ENCODE measurements at regions not wholly inside any gene's neighbourhood (a gene's known extent, or its start where the extent isn't known, plus 50 kb on each side); places are given as distances from the start of the nearest gene placed in this dataset.

DNA sequence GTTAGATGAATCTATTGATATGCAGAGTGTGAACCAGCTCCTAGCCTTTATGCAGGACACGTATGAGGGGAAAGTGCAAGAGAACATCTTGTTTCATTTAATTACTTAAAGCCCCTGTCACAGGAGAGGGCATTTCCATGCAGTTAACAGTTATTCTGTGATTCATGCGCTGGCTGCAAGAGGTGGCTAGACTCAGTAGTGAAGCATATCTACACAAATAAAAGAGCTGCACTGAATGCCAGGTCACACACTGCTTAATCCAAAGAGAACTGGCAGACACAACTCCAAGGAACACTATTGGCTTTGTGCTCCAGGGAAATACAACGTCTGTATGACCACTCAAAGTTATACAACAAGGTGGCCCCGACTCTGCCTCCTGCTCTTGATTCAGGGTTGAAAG lies 394.1 kb downstream of the C12orf75 start:
- Histone ChIP-seq H3K27ac (peak overlapping the region in 1 of 21 experiments; percentile 9), H3K4me3 (no peak overlapping the region)

DNA sequence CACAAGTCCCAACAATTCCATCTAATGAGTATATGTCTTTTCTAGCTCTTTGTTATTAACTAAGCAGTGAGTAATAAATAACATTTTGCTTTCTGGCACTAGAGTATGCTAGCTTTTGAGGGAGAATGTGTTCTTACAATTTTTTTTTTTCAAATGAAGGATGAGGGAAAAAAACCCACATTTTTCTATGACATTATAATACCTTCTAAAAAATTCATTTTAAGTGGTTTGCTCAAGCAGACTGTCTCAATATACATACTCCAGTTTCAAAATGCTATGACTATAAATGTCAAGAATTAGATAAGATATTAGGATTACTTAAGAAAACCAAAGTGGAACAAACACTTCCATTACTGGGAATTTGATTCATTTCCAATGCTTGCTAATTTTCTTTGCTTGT lies 394.6 kb downstream of the C12orf75 start:
- H3K4me3 ChIP-seq = no peak overlapping the region
- no peak overlapping the region for H3K27ac ChIP-seq

DNA sequence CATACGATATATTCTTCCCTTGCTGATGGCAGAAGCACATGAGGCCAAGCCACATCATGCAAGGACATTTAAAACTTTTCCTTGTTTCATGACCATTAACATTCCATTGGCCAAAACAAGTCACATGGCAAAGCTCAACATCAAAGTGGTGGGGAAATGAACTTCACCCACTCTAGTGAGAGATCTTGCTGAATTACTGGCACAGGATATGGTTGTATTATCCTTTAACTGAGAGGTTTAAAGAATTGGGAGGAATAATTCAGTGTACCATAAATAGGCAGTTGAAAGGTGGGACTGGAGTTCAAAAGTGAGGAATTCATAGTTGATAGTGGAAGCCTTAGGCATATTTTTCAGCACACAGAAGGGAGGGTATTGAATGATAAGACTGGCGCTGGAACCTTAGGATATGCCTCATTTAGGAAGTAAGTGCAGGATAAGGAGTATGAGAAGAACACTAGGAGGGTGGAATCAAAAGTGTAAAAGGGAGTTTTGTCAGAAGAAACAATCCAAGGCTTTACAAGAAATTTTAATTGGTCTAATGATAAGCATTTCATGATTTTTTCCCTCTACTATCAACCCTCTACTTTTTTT lies 398.8 kb downstream of the C12orf75 start:
- H3K27ac ChIP-seq = no peak overlapping the region

DNA sequence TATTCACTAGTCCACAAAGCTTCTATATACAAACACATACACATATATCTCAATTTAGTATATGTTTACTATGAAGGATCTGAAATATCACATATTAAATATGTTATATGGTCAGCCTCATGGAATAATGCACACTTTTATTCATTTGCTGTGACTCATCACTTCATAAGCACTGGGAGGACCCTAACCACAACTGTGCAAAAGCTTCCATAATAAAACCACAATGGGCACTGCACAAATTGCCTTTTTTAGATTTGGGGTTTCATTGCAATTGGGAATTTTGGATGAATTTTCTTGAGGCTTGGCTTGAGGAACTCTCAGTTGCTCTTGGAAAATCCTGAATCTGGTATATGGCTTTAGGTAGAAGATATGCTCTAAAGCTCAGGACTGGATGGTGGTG lies 399.4 kb downstream of the C12orf75 start:
- no peak overlapping the region for H3K27ac ChIP-seq
- no peak overlapping the region for H3K4me3 ChIP-seq

More for the DNA sequence above, 398.8 kb downstream of the C12orf75 start:
- H3K4me3 ChIP-seq = no peak overlapping the region

DNA sequence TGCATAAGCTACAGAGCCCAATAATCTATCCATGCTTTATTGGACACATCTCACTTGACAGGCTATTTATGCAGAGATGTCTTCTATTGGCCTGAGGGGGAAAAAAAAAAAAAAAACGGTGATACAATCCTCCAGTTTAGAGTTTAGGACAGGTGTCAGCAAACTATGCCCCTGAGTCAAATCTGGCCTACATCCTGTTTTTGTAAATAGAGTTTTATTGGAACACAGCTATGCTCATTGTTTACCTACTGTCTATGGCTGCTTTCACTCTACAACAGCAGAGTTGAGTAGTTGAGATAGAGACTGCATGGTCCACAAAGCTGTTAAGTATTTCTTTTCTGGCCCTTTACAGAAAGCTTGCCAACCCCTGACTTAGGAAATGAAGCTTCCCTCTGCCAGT lies 403.1 kb downstream of the C12orf75 start:
- Histone ChIP-seq H3K4me3 (no peak overlapping the region), H3K27ac (no peak overlapping the region)

DNA sequence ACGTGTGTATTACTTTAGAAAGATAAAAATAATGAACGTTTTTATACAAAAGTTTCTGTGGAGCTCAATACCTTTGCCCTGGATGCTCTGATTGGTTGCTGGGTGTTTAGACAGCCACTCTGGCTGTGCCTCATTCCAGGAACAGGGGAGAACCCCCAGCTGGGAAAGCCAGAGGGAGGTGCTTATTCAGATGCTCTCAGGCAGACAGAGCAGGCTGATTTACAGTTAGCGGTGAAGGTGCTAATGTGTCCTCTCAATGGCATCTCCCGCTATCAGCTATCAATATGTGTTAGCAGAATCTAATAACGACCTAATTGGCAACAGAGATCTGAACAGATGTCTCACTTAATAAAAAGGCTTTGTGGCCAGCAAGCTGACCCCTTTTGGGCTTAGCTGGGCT lies 402.3 kb downstream of the NUAK1 start:
- H3K27ac ChIP-seq = peak overlapping the region in 1 of 21 experiments; percentile 69
- no peak overlapping the region for H3K4me3 ChIP-seq

DNA sequence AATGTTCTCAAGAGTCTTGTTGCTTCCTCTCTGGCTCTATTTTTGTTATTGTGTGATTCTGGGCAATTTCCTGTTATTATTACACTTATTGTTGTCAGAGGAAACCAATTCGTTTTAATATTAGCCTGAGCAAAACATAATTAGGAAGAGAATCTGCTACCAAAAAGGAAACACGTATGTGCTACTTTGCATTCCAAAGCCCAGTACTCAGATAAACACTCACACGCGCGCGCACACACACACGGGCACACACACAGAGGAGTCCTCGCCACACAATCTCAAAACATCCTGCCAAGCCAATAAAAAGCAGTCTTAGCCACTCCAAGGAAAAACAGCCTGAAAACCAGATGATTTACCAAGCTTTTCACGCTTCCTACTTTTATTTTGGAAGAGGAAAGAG lies 400.7 kb downstream of the NUAK1 start:
- Histone ChIP-seq H3K4me3 (no peak overlapping the region), H3K27ac (peak overlapping the region in 4 of 21 experiments; percentile 24 to 75 (median 68))

DNA sequence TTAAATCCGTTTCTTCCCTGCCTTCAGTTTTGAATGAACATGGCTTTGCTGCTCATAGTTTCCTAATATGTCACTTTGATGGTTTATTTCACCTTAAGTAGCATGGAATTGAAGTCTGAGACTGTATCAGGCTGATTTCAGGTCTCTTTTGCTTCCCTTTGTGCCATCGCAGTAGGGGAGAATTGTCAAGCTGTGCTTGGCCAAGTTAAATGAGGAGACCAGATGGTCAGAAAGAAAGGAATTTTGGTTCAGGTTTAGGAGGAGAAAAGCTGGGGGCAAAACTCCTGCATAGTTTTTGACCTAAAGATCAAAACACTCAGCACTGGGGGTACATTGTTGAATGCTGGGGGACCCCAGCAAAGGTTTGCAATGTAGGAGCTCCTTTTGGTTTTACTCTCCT lies 398.4 kb downstream of the NUAK1 start:
- no peak overlapping the region for H3K4me3 ChIP-seq
- peak overlapping the region in 1 of 21 experiments; percentile 17 for H3K27ac ChIP-seq

DNA sequence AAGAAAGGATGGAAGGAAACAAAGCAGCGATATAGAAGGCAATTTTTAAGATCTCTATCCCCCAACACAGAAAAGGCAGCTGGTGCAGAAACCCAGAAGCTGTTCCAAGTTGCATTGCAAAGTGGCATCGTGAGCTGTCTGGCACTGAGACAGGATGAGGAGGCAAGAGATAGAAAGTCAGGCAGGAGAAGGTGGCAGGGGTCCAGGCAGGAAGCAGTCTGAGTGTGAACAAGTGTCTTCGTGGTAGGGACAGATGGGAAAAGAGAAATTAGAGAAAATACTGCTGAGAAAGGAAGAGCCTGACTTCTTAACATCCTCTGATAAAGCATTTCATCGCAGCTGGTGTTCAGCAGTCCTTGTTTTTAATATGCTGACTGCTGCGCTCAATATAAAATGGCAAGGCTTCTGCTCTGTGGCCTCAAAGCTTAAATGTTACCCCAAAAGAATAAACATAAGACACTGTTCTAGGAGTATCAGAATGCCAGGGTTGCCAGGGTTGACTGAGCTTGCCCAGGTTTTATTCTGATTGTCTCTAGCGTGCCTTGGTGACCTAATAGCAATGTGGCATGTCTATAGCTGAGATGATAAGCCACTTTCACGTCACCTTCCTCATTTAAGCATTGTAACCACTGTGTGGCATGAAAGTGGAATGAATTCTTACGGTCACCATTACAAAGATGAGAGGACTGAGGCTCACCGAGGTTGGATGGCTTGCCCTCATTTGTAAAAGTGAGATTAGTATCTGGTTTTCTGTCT lies 397.6 kb downstream of the NUAK1 start:
- peak overlapping the region in 4 of 21 experiments; percentile 12 to 30 (median 18) for H3K27ac ChIP-seq
- no peak overlapping the region for H3K4me3 ChIP-seq

DNA sequence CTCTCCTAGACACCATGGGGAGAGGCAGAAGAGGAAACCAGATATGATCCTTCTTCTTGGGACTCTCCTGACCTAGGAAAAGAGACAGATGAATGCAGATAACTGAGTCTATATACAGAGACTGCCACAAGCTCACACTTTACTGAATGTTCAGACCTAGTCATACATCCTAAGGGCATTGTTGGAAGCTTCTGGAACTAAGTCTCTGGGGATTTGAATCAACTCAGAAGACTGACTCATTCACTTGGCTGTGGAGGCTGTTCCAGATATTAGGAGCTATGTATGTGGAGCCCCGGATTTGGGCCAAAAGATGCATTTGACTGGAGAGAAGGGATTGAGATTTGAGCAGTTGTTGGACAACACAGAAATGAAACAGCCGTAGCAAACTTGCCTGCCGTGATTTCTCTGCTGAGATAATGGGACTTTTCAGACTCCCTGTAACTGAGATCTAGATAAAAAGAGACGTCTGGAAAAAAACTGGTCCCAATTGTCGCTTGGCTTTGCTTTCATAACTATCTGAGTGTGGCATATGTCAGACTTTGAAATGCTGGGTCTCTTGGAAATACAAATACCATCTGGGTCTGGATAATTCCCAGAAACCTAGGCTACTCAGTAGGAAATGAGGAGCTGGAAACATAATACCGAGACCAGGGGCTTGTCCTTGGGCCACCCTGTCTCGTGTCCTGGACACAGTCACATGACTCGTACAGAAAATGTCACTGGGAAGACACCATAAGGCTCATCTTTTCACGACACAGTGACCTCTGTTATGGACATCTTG lies 396.8 kb downstream of the NUAK1 start:
- no peak overlapping the region for H3K4me3 ChIP-seq
- peak overlapping the region in 7 of 21 experiments; percentile 12 to 55 (median 27) for H3K27ac ChIP-seq

DNA sequence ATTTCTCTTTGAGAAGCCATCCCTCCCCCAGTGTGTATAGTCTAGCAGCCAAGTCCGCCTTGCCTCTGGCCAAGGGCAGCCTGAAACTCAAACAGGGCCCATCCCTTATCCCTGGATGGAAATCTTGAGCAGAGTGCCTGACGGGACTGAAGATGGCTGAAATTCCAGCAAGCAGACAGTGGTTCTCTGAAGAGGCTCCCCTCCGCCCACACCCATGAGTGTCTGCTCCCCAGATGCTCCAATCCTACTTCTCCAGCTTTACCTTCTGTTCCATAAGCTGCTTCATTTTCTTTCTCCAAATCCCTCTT lies 396.2 kb downstream of the NUAK1 start:
- Histone ChIP-seq H3K27ac (peak overlapping the region in 5 of 21 experiments; percentile 6 to 55 (median 27)), H3K4me3 (no peak overlapping the region)

DNA sequence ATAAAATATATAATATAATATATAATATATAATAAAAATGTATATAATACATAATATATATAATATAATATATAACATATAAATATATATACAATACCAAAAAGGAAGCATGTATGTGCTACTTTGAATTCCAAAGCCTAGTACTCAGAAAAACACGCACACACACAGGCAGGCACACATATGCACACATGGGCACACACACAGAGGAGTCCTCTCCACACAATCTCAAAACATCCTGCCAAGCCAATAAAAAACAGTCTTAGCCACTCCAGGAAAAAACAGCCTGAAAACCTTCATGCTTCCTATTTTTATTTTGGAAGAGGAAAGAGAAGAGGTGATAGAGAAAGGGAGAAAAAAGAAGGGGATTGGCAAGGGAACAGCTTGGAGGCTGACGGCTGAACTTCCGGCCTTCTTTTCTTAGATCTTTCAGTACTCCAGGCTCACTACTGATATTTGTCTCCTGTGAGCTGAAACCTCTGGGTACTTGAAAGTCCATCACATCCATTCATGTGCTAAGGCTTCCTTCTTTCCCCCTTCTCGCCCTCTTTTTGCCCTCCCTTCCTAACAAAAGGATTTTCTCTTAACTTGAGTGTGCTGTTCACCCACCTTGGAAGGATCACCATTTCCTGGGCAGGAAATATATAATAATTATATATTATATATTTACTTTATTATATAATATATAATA lies 394.2 kb downstream of the NUAK1 start:
- H3K4me3 ChIP-seq = no peak overlapping the region
- no peak overlapping the region for H3K27ac ChIP-seq

DNA sequence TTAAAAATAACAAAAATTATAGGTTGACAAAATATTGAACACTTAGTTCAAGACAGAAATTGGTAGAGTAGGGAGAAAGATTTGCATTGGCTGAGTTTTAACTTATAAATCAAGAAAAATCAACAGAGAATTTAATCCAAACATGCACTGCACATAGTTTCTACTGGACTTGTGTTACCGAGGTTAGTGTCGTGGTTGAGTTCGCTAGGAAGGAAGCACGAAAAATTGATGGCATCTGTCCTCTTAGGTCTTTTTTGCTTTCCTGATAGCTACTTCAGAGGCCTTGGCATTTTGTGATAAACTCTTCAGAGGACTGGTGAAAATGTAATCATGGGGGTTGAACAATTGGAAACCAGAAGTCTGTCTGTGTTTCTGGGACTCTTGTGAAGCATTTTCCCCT lies 392.9 kb downstream of the NUAK1 start:
- Histone ChIP-seq H3K4me3 (no peak overlapping the region), H3K27ac (no peak overlapping the region)

DNA sequence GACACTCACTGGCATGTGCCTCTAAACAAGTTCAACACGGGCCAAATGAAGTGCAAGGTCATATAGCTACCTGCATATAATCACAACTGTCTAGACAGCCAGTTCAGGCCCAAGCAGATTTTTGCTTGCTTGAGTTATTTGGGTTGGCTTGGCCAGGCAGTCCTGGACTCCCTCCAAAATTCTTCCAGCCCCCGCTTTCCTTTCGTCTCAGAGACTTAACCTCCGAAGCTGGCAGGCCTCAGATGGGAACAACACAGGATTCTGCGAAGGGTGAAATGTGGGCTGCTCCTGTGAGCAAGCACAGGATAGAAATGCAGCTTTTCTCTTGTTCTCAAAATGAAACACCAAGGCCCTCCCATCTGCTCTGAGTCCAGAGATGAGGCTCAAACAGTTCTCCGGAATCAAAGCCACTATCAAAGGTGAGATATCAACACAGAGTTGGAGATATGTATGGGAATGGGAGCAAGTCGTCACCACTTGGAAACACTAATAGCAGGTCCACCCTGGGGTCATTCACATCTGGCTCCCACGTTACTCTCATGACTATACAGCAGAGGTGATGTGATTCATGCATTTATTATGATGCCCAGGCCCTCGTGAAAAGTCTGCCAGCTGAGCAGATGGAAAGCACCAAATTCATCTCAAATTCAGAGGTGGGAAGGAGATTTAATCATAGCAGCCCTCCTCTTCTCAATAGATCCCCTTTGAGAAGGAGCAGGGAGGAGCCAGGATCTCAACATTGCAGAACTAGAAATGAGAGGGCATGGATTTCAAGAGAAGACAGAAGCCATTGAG lies 389.8 kb downstream of the NUAK1 start:
- no peak overlapping the region for H3K4me3 ChIP-seq
- H3K27ac ChIP-seq = peak overlapping the region in 7 of 21 experiments; percentile 1 to 65 (median 11)

DNA sequence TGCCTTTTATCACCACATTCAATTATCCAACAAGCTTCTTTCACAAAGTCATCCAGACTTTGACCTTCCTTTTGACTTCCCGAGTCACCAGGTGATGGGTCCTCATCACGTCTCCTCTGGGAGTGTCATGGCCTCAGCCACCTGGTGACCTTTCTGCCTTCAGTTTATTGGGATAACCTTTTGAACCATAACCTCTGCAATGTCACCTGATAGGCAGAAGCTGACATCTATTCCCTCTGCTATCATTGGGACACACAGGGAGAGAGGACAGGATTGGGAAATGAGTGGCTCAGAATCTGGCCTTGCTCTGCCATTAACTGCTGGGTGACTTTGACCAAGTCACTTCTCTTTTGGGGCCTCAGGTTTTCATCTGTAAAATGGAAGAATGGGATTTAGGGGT lies 388.7 kb downstream of the NUAK1 start:
- Histone ChIP-seq H3K4me3 (no peak overlapping the region), H3K27ac (peak overlapping the region in 2 of 21 experiments; percentile 11 to 21)

DNA sequence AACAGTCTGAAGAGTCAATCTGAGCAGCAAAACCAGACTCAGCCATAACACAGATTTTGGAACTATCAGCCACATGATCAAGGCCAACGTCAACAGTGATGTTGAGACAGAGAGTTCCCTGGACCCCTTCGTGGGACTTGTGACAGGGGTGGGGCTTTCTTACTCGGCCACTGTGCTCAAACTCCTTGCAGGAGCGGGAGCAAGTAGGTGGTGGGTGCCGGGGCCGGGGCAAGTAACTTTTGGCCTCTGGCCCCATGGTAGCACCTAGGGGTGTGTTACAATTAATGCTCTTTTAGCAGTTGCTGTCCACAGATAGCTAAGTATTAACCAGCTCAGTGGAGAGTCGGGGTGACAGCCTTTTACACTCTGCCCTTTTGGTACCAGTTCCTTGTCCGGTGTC lies 384.4 kb downstream of the NUAK1 start:
- no peak overlapping the region for H3K27ac ChIP-seq
- H3K4me3 ChIP-seq = no peak overlapping the region

DNA sequence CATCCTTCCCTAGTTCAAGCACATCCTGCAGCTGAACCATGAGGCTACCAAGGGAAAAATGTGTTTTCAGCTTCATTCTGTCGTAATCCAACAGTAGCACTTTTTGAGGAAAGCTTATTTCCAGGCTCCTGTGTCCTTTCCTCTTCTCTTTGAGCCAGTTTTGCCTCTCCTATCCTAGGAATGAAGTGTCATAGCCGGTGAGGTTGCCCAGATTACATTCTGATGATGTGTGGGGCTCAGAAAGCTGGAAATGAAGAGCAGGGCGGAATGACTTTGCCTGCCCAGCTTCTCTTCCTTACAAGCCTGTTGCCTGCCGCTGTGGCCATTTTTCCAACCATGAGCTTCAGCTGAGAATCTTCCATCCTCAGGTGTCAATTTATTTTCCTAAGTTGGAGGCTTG lies 381.8 kb downstream of the NUAK1 start:
- Histone ChIP-seq H3K27ac (no peak overlapping the region), H3K4me3 (no peak overlapping the region)

DNA sequence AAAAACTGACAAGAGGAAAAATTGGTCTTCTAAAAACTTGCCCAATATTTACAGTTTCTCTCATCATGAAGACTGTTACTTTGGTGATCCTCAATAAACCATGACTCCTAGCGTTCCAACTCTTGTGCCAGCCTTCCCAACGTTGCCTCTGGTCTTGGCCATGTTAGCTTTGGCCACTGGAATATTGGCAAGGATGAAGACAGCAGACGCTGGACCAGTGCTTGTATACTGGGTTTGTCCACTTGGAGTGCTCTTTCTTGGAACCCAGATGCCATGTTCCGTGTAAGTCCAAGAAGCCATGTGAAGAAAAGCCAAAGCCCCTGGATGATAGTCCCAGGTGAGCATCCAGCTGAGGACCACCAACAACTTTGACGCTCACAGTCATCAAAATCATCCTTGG lies 379.6 kb downstream of the NUAK1 start:
- no peak overlapping the region for H3K27ac ChIP-seq
- no peak overlapping the region for H3K4me3 ChIP-seq

DNA sequence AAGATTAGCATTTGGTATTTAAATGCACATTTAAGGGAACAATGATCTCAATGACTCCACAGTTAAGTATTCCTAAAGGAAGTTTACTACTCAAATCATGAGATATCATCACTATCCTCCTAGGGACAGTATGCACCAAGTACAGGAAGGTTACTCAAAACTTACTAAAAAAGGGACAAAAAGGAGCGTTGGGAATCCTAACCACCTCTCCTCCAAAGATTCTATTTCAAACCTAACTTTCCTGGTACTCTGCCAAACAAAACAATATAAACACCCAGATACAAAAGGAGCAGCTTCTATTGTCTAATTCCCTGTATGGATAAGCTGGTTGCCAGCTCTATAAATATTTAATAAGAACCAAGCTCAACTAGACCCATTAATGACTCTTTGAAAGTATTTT lies 377.7 kb downstream of the NUAK1 start:
- H3K27ac ChIP-seq = no peak overlapping the region
- H3K4me3 ChIP-seq = no peak overlapping the region

Measured in skin epidermis (tissue), 12 donors.